ACC112 (cell line): ENCODE measurements at regions not wholly inside any gene's neighbourhood (a gene's known extent, or its start where the extent isn't known, plus 50 kb on each side); places are given as distances from the start of the nearest gene placed in this dataset.

Source experiments
- H2AFZ ChIP-seq: fragments of 200-600 bp; sonication (generic); one replicate; pipeline ENCODE4 v1.6.0; 2017; ENCODE audit warnings: antibody characterized with exemption, low read length; ENCODE audit not compliant: unreplicated experiment
- H3K27ac ChIP-seq: fragments of 200-600 bp; sonication (generic); 2 replicates; pipeline ENCODE4 v1.5.1; 2014; ENCODE audit warnings: low read depth, mild to moderate bottlenecking, antibody characterized with exemption, low read length, moderate library complexity
- H3K27me3 ChIP-seq: fragments of 200-600 bp; sonication (generic); 2 replicates; pipeline ENCODE4 v1.6.1; 2014; ENCODE audit warnings: mild to moderate bottlenecking, antibody characterized with exemption, low read length, moderate library complexity, mixed read lengths; ENCODE audit not compliant: insufficient read depth
- H3K36me3 ChIP-seq: fragments of 200-600 bp; sonication (generic); 2 replicates; pipeline ENCODE4 v1.6.1; 2016; ENCODE audit warnings: mild to moderate bottlenecking, antibody characterized with exemption, low read length, moderate library complexity, mixed read lengths; ENCODE audit not compliant: insufficient read depth
- H3K4me1 ChIP-seq: fragments of 200-600 bp; sonication (generic); one replicate; pipeline ENCODE4 v1.6.1; 2016; ENCODE audit warnings: low read length, mixed read lengths; ENCODE audit not compliant: insufficient read depth, unreplicated experiment, control insufficient read depth
- H3K4me3 ChIP-seq: fragments of 200-600 bp; sonication (generic); 2 replicates; pipeline ENCODE4 v1.5.1; 2014; ENCODE audit warnings: mild to moderate bottlenecking, low read depth, low read length
- H3K79me2 ChIP-seq: fragments of 200-600 bp; sonication (generic); one replicate; pipeline ENCODE4 v1.6.0; 2016; ENCODE audit warnings: low read length; ENCODE audit not compliant: control insufficient read depth, unreplicated experiment, insufficient read depth

GRCh38 chr6:165118736-165119135 is 190.7 kb downstream of the C6orf118 start:
- Histone ChIP-seq H3K4me3 (no peak overlapping the region), H3K36me3 (no peaks in the 10 kb centered on the region), H2AFZ (no peak overlapping the region), H3K4me1 (no peaks in the 10 kb centered on the region), H3K79me2 (no peaks in the 10 kb centered on the region), H3K27ac (no peak overlapping the region), H3K27me3 (no peaks in the 10 kb centered on the region)

- Histone ChIP-seq H3K27me3 (no peaks in the 10 kb centered on the region), H3K36me3 (no peaks in the 10 kb centered on the region), H3K27ac (no peak overlapping the region), H3K79me2 (no peaks in the 10 kb centered on the region), H3K4me1 (no peaks in the 10 kb centered on the region), H2AFZ (no peak overlapping the region), H3K4me3 (no peak overlapping the region)
Measured at GRCh38 chr6:165117806-165118205, 191.6 kb downstream of the C6orf118 start.

DNA sequence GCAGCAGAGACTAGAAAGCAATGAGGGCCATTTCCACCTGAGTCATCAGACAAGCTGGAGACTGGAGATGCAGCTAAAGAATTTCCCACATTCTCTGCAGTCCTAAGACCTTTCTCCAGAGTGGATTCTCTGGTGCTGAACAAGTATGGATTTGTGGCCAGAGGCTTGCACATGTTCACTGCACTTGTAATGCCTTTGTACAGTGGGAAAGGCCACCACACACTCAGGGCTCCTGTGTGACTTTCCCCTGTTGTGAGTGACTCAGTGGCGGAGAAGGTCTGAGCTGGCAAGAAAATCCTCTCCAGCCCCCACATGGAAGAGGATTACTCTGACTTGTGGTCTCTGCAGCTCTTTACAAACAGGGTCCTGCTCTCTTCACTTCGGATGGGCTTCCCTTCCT is 192.3 kb downstream of the C6orf118 start:
- H2AFZ ChIP-seq = no peak overlapping the region
- H3K27ac ChIP-seq = no peak overlapping the region
- no peak overlapping the region for H3K4me3 ChIP-seq
- no peaks in the 10 kb centered on the region for H3K27me3 ChIP-seq
- no peaks in the 10 kb centered on the region for H3K36me3 ChIP-seq
- H3K4me1 ChIP-seq = no peaks in the 10 kb centered on the region
- H3K79me2 ChIP-seq = no peaks in the 10 kb centered on the region

DNA sequence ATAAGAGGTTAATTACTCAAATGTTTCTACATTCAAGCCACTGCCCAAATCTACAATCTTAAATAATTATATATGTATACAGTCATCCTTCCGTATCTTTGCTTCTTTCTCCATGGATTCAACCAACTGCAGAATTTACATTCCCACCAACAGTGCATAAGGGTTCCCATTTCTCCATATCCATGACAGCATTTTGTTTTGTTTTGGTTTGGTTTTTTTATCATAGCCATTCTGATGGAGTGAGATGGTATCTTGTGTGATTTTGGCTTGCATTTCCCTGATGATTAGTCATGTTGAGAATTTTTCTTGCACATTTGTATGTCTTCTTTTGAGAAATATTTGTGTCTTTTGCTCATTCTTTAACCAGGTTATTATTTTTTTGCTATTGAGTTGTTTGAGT is 198.5 kb downstream of the C6orf118 start:
- H3K4me1 ChIP-seq = no peaks in the 10 kb centered on the region
- H3K27me3 ChIP-seq = no peaks in the 10 kb centered on the region
- no peak overlapping the region for H3K4me3 ChIP-seq
- H3K36me3 ChIP-seq = no peaks in the 10 kb centered on the region
- H3K27ac ChIP-seq = no peak overlapping the region
- no peaks in the 10 kb centered on the region for H3K79me2 ChIP-seq
- no peak overlapping the region for H2AFZ ChIP-seq

- no peaks in the 10 kb centered on the region for H3K27me3 ChIP-seq
- H2AFZ ChIP-seq = no peak overlapping the region
- no peaks in the 10 kb centered on the region for H3K36me3 ChIP-seq
- H3K27ac ChIP-seq = no peak overlapping the region
- no peaks in the 10 kb centered on the region for H3K4me1 ChIP-seq
- no peaks in the 10 kb centered on the region for H3K79me2 ChIP-seq
- no peak overlapping the region for H3K4me3 ChIP-seq
Measured at GRCh38 chr6:165109011-165109410, 200.4 kb downstream of the C6orf118 start.

DNA sequence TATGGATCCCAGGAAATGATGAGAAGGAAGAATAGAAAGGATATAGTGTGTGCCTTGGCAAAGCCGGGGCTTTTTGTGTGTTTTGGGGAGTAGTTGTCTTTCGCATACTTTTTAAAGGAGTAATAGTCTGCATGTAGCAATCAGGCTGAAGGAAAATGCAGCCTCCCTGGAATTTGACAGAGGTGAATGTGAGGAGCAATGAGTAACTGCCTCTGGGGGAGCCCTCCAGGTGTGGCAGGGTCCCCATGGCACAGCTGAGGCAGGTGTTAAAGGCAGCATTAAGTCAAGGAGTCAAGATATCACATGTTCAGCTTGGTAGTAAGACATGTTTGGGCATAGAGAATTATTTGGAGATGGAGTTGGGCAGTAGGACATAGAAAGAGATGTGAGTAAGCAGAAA is 203.1 kb downstream of the C6orf118 start:
- Histone ChIP-seq H3K79me2 (no peaks in the 10 kb centered on the region), H3K4me1 (no peaks in the 10 kb centered on the region), H3K4me3 (no peak overlapping the region), H3K27me3 (no peaks in the 10 kb centered on the region), H3K27ac (no peak overlapping the region), H2AFZ (no peak overlapping the region), H3K36me3 (no peaks in the 10 kb centered on the region)

DNA sequence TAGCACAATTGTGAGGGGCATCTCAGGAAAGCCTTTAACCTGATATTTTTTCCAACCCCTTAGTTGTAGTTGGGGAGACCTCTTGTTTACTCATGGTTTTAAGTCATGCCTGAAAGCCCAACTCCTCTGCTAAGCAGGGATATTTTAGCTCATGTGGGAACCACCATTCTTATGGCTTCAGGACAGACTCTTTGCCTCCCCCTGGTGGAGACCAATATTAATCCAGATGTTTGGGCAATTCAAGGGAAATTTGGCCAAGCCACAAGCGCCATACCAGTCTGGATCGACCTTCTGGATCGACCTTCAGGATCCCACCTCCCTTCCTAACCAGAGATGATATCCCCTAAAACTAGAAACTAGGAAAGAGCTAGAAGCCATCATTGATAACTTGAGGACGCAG is 211.2 kb downstream of the C6orf118 start:
- no peak overlapping the region for H2AFZ ChIP-seq
- no peak overlapping the region for H3K4me3 ChIP-seq
- no peaks in the 10 kb centered on the region for H3K79me2 ChIP-seq
- H3K36me3 ChIP-seq = no peaks in the 10 kb centered on the region
- H3K4me1 ChIP-seq = no peaks in the 10 kb centered on the region
- no peaks in the 10 kb centered on the region for H3K27me3 ChIP-seq
- no peak overlapping the region for H3K27ac ChIP-seq

- no peaks in the 10 kb centered on the region for H3K36me3 ChIP-seq
- no peaks in the 10 kb centered on the region for H3K79me2 ChIP-seq
- H3K4me1 ChIP-seq = no peaks in the 10 kb centered on the region
- H2AFZ ChIP-seq = no peak overlapping the region
- H3K27me3 ChIP-seq = no peaks in the 10 kb centered on the region
- no peak overlapping the region for H3K27ac ChIP-seq
- no peak overlapping the region for H3K4me3 ChIP-seq
Measured at GRCh38 chr6:165096868-165097267, 212.5 kb downstream of the C6orf118 start.

DNA sequence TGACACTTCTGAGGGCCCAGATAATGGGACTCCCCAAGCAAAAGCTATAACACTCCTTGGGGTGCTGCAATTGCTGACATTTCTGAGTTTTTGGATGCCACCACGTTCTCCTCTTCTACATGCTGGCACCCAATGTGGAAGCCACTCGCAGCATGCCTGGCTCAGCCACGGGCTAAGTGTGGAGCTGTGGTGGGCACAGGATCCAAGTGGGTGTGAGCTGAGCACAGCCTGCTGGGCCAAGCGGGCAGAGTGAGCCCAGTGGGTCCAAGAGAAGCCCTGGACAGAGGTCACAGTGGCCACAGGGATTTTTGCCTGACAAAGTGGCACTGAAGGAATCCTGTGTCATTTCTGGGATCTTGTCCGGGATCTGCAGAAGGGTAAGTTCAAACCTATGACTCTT is 213.2 kb downstream of the C6orf118 start:
- no peak overlapping the region for H3K4me3 ChIP-seq
- H2AFZ ChIP-seq = no peak overlapping the region
- no peak overlapping the region for H3K27ac ChIP-seq
- H3K36me3 ChIP-seq = no peaks in the 10 kb centered on the region
- H3K79me2 ChIP-seq = no peaks in the 10 kb centered on the region
- H3K4me1 ChIP-seq = no peaks in the 10 kb centered on the region
- H3K27me3 ChIP-seq = no peaks in the 10 kb centered on the region

- Histone ChIP-seq H3K36me3 (no peaks in the 10 kb centered on the region), H3K4me1 (no peaks in the 10 kb centered on the region), H3K79me2 (no peaks in the 10 kb centered on the region), H3K27me3 (no peaks in the 10 kb centered on the region), H3K4me3 (no peak overlapping the region), H2AFZ (no peak overlapping the region), H3K27ac (no peak overlapping the region)
Measured at GRCh38 chr6:165092881-165093595, 216.4 kb downstream of the C6orf118 start.

GRCh38 chr6:165091121-165091785 is 218.2 kb downstream of the C6orf118 start:
- no peaks in the 10 kb centered on the region for H3K36me3 ChIP-seq
- H2AFZ ChIP-seq = no peak overlapping the region
- H3K27me3 ChIP-seq = no peaks in the 10 kb centered on the region
- no peaks in the 10 kb centered on the region for H3K4me1 ChIP-seq
- no peak overlapping the region for H3K27ac ChIP-seq
- H3K4me3 ChIP-seq = no peak overlapping the region
- H3K79me2 ChIP-seq = no peaks in the 10 kb centered on the region
